ENCODE measurements at regions not wholly inside any gene's neighbourhood (a gene's known extent, or its start where the extent isn't known, plus 50 kb on each side); places are given as distances from the start of the nearest gene placed in this dataset.

DNA sequence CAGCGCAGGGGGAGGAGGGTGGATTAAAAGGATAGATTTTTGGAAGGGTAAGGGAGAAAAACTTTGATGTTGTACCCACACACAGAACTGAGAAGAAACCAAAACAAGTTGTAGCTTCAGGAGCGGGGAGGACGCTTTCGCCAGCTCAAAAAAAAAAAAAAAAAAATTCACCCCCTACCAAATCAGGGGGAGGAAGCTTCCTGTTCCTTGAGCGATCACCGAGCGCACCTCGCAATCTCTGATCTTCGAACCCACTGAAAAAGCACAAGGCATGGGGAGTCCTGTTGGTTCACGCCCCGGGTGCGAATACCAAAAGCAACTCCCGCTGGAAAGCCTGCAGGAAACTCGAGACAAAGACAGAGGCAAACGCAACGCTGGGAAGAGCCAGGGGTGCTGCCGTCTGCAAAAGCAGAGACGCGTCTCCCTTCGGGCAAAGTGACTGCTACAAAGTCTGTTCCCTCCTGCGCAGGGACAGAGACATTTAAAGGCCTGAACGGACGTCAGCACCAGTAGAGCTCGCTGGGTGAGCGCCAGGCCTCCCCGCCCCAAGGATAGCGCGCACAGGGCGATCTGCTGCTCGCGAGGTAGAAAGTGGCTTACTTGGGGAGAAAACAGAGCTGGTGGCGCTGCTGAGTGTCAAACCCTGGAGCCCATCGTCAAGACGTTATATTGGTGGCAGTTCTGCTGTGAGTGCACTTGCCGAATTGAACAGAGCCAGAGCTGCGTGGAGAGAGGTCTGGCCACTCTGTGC is 190.4 kb downstream of the USP22 start:
- TF ChIP-seq CTCF (IDR thresholded peaks at IDR 0.05; ENCODE audit: poor library complexity): no peak
- no peak for TF ChIP-seq EZH2 (IDR thresholded peaks at IDR 0.05; ENCODE audit: borderline replicate concordance)

All from hepatocyte (in vitro differentiated cells).